Prostate gland (tissue), 2 donors: ENCODE measurements at regions not wholly inside any gene's neighbourhood (a gene's known extent, or its start where the extent isn't known, plus 50 kb on each side); places are given as distances from the start of the nearest gene placed in this dataset.
"Not testable (repeated sequence)": the region's sequence is repeated elsewhere in the genome, so short reads cannot be mapped to it uniquely, and the experiment has no call there.

ENCODE experiments used
- DNase-seq: peaks from one replicate; pipeline ENCODE4 v3.0.0-alpha.2; 2019; ENCODE audit warnings: low spot score
- H3K27ac ChIP-seq, 2 donors: fragments of 200-600 bp; sonication (generic); 2 replicates each; pipeline ENCODE4 v1.5.1; 2017 to 2019
- H3K27me3 ChIP-seq: fragments of 200-600 bp; sonication (generic); replicated peaks from 2 replicates; pipeline ENCODE4 v1.5.1; 2019; ENCODE audit not compliant: insufficient read depth
- H3K36me3 ChIP-seq, 2 donors: fragments of 200-600 bp; sonication (generic); 1 replicate in 1 of 2; 2 replicates in 1 of 2; pipeline versions ENCODE4 v1.5.1 to v1.8.1; 2017 to 2019
- H3K4me1 ChIP-seq: fragments of 200-600 bp; sonication (generic); replicated peaks from 2 replicates; pipeline ENCODE4 v1.5.1; 2019
- H3K4me3 ChIP-seq, 2 donors: fragments of 200-600 bp; sonication (generic); 2 replicates each; pipeline ENCODE4 v1.5.1; 2017 to 2019
- H3K9me3 ChIP-seq: fragments of 200-600 bp; sonication (generic); 2 replicates; pipeline ENCODE4 v1.5.1; 2017
- CTCF ChIP-seq, 4 experiments: fragments of 200-600 bp in 2 of 4; fragments of 450-650 bp in 2 of 4; sonication (generic) in 2 of 4; IDR thresholded peaks; 1 replicate in 3 of 4; 2 replicates in 1 of 4; pipeline ENCODE4 v1.5.1; 2016 to 2019; ENCODE audit warnings: antibody characterized with exemption in 4 of 4, mild to moderate bottlenecking in 2 of 4, moderate library complexity in 2 of 4
- POLR2A ChIP-seq: fragments of 450-650 bp; IDR thresholded peaks from one replicate; pipeline ENCODE4 v1.6.1; 2016; ENCODE audit warnings: antibody characterized with exemption, mild to moderate bottlenecking
- POLR2AphosphoS5 ChIP-seq: sonication (generic); formaldehyde crosslinking; IDR thresholded peaks from one replicate; pipeline ENCODE4 v1.6.1; 2017; ENCODE audit warnings: antibody characterized with exemption
- WGBS: methylation state at CpG from one replicate; pipeline ENCODE4 v1.1.5; 2018; 5-methylcytosine and 5-hydroxymethylcytosine counted together
- intact Hi-C: fragments of 100-400 bp; cut with DNase I; formaldehyde crosslinking; loops from one replicate; pipeline ENCODE4 v1.14.2; 2022

- H3K27ac ChIP-seq: no peak overlapping the region
- intact Hi-C loops: no loop called here
- no peaks in the 10 kb centered on the region for H3K9me3 ChIP-seq
- no peaks in the 10 kb centered on the region for H3K4me1 ChIP-seq
- no peaks in the 10 kb centered on the region for H3K27me3 ChIP-seq
- TF ChIP-seq POLR2A (no peak), POLR2AphosphoS5 (no peak), CTCF (IDR thresholded peaks at IDR 0.05) (no peak)
- no peak for DNase-seq
- H3K36me3 ChIP-seq: no peaks in the 10 kb centered on the region
- 61% methylated on average over 4 of the region's 4 CpGs for WGBS
- H3K4me3 ChIP-seq: no peak overlapping the region
These were observed 75.6 kb upstream of the HNF1B start for GRCh38 chr17:37820313-37820994.

- intact Hi-C loops: loop anchor here (10.0 kb wide), 1 partner anchor 164 kb away; no protein-coding TSS in a partner anchor
- Histone ChIP-seq H3K4me3 (no peak overlapping the region), H3K27ac (no peak overlapping the region), H3K9me3 (no peaks in the 10 kb centered on the region), H3K4me1 (no peaks in the 10 kb centered on the region), H3K36me3 (no peaks in the 10 kb centered on the region), H3K27me3 (no peaks in the 10 kb centered on the region)
- peak; percentile 54 for DNase-seq
- TF ChIP-seq POLR2A: no peak
- TF ChIP-seq POLR2AphosphoS5: no peak
- no peak for TF ChIP-seq CTCF (IDR thresholded peaks at IDR 0.05)
- 9% methylated on average over 3 of the region's 3 CpGs for WGBS
These were observed 73.8 kb upstream of the HNF1B start for GRCh38 chr17:37818689-37819088.

- 8% methylated on average over 2 of the region's 2 CpGs for WGBS
- intact Hi-C loops: loop anchor here (10.0 kb wide), 1 partner anchor 162 kb away; no protein-coding TSS in a partner anchor
- Histone ChIP-seq H3K27me3 (no peaks in the 10 kb centered on the region), H3K4me1 (no peaks in the 10 kb centered on the region), H3K4me3 (no peak overlapping the region), H3K27ac (no peak overlapping the region), H3K9me3 (no peaks in the 10 kb centered on the region), H3K36me3 (no peaks in the 10 kb centered on the region)
- peak; percentile 27 for DNase-seq
- TF ChIP-seq CTCF (IDR thresholded peaks at IDR 0.05) (no peak), POLR2A (no peak), POLR2AphosphoS5 (peak; percentile 47)
These were observed 72.1 kb upstream of the HNF1B start for GRCh38 chr17:37816950-37817349.

GRCh38 chr17:37815536-37815935 lies 70.7 kb upstream of the HNF1B start:
- no peak for DNase-seq
- Histone ChIP-seq H3K27ac (no peak overlapping the region), H3K4me1 (no peaks in the 10 kb centered on the region), H3K36me3 (no peaks in the 10 kb centered on the region), H3K27me3 (no peaks in the 10 kb centered on the region), H3K9me3 (no peaks in the 10 kb centered on the region), H3K4me3 (no peak overlapping the region)
- intact Hi-C loops: loop anchor here (10.0 kb wide), 1 partner anchor 161 kb away; no protein-coding TSS in a partner anchor
- TF ChIP-seq POLR2AphosphoS5: no peak
- no peak for TF ChIP-seq POLR2A
- TF ChIP-seq CTCF (IDR thresholded peaks at IDR 0.05): no peak
- 70% methylated on average over 4 of the region's 4 CpGs for WGBS

GRCh38 chr17:37813751-37814150 lies 68.9 kb upstream of the HNF1B start:
- H3K27me3 ChIP-seq: no peaks in the 10 kb centered on the region
- H3K4me1 ChIP-seq: no peaks in the 10 kb centered on the region
- no peaks in the 10 kb centered on the region for H3K9me3 ChIP-seq
- WGBS: 58% methylated on average over 4 of the region's 4 CpGs
- no peaks in the 10 kb centered on the region for H3K36me3 ChIP-seq
- DNase-seq: no peak
- no peak for TF ChIP-seq CTCF (IDR thresholded peaks at IDR 0.05)
- no peak for TF ChIP-seq POLR2A
- no peak for TF ChIP-seq POLR2AphosphoS5
- no peak overlapping the region for H3K27ac ChIP-seq
- intact Hi-C loops: loop anchor here (10.0 kb wide), 1 partner anchor 159 kb away; no protein-coding TSS in a partner anchor
- no peak overlapping the region for H3K4me3 ChIP-seq

GRCh38 chr17:37808846-37809245 lies 64.0 kb upstream of the HNF1B start:
- H3K36me3 ChIP-seq, H3K4me1 ChIP-seq, intact Hi-C loops, DNase-seq, H3K9me3 ChIP-seq, H3K27me3 ChIP-seq, H3K4me3 ChIP-seq, H3K27ac ChIP-seq: not testable (repeated sequence)
- 79% methylated on average over 7 of the region's 7 CpGs for WGBS
